CD14-positive monocyte (primary cell): ENCODE measurements at regions not wholly inside any gene's neighbourhood (a gene's known extent, or its start where the extent isn't known, plus 50 kb on each side); places are given as distances from the start of the nearest gene placed in this dataset.
A peak's percentile ranks its signal among the peaks of the same experiment; 100 is the strongest.

Experiments
- DNase-seq, 3 donors: peaks; one replicate each; pipeline ENCODE4 v3.0.0-alpha.2; 2011 to 2022
- H2AFZ ChIP-seq: 2 replicates; pipeline ENCODE4 v1.6.0; 2012; ENCODE audit warnings: mild to moderate bottlenecking, low read depth, low read length, inconsistent platforms; ENCODE audit not compliant: insufficient read depth, poor library complexity, severe bottlenecking
- H3K27ac ChIP-seq, 2 donors: 1 replicate in 1 of 2; 2 replicates in 1 of 2; pipeline ENCODE4 v1.5.1; 2012 to 2013; ENCODE audit warnings: low read length in 2 of 2, control low read depth in 1 of 2, inconsistent platforms in 1 of 2, low read depth in 1 of 2, mild to moderate bottlenecking in 1 of 2
- H3K27me3 ChIP-seq, 2 donors: one replicate each; pipeline versions ENCODE4 v1.6.0 to v1.6.1; 2011 to 2013; ENCODE audit warnings: low read length in 2 of 2; ENCODE audit not compliant: control insufficient read depth in 2 of 2, insufficient read depth in 2 of 2
- H3K36me3 ChIP-seq, 2 donors: replicated peaks in 1 of 2; 1 replicate in 1 of 2; 2 replicates in 1 of 2; pipeline versions ENCODE4 v1.5.1 to v1.6.1; 2012 to 2013; ENCODE audit warnings: low read length in 2 of 2, control low read depth in 1 of 2, inconsistent platforms in 1 of 2, mild to moderate bottlenecking in 1 of 2; ENCODE audit not compliant: insufficient read depth in 2 of 2, control insufficient read depth in 1 of 2
- H3K4me1 ChIP-seq, 2 donors: 1 replicate in 1 of 2; 2 replicates in 1 of 2; pipeline versions ENCODE4 v1.5.1 to v1.6.1; 2012 to 2013; ENCODE audit warnings: low read length in 2 of 2, control low read depth in 1 of 2, inconsistent platforms in 1 of 2, mild to moderate bottlenecking in 1 of 2, moderate library complexity in 1 of 2; ENCODE audit not compliant: insufficient read depth in 2 of 2, control insufficient read depth in 1 of 2
- H3K4me2 ChIP-seq: replicated peaks from 2 replicates; pipeline ENCODE3; 2012; ENCODE audit warnings: low read length, moderate library complexity, mild to moderate bottlenecking; ENCODE audit not compliant: poor library complexity, severe bottlenecking; ENCODE audit errors: extremely low read depth
- H3K4me3 ChIP-seq, 3 experiments: fragments of 200-600 bp in 1 of 3; sonication (generic) in 1 of 3; replicated peaks in 1 of 3; 1 replicate in 2 of 3; 2 replicates in 1 of 3; pipeline ENCODE4 v1.5.1; 2011 to 2013; ENCODE audit warnings: low read length in 3 of 3, mild to moderate bottlenecking in 3 of 3, control low read depth in 2 of 3, low read depth in 2 of 3, inconsistent platforms in 1 of 3, moderate library complexity in 1 of 3
- H3K79me2 ChIP-seq: 2 replicates; pipeline ENCODE4 v1.6.0; 2012; ENCODE audit warnings: mild to moderate bottlenecking, control low read depth, inconsistent platforms, low read length, moderate library complexity; ENCODE audit not compliant: insufficient read depth
- H3K9ac ChIP-seq: 2 replicates; pipeline ENCODE4 v1.6.0; 2017; ENCODE audit warnings: low read length, mild to moderate bottlenecking; ENCODE audit not compliant: insufficient read depth, poor library complexity, severe bottlenecking
- H3K9me3 ChIP-seq, 2 donors: replicated peaks in 1 of 2; 1 replicate in 1 of 2; 2 replicates in 1 of 2; pipeline versions ENCODE4 v1.5.1 to v1.6.1; 2012 to 2013; ENCODE audit warnings: low read length in 2 of 2, control low read depth in 1 of 2; ENCODE audit not compliant: control insufficient read depth in 1 of 2, insufficient read depth in 1 of 2
- H4K20me1 ChIP-seq: 2 replicates; pipeline ENCODE4 v1.6.0; 2012; ENCODE audit warnings: mild to moderate bottlenecking, low read length, control low read depth, moderate library complexity; ENCODE audit not compliant: insufficient read depth
- H3K27ac Mint-ChIP-seq, 7 donors: one replicate each; pipeline ENCODE4 v1.8.0; 2020; ENCODE audit warnings: mild to moderate bottlenecking in 7 of 7, mixed read lengths in 7 of 7, moderate library complexity in 6 of 7, inconsistent platforms in 2 of 7
- H3K27me3 Mint-ChIP-seq, 3 donors: one replicate each; pipeline ENCODE4 v1.8.0; 2021 to 2022; ENCODE audit warnings: low read depth in 3 of 3, mild to moderate bottlenecking in 3 of 3, mixed read lengths in 3 of 3, moderate library complexity in 3 of 3, inconsistent platforms in 1 of 3
- H3K36me3 Mint-ChIP-seq, 2 donors: one replicate each; pipeline ENCODE4 v1.8.0; 2020; ENCODE audit warnings: mixed read lengths in 2 of 2, inconsistent platforms in 1 of 2, mild to moderate bottlenecking in 1 of 2
- H3K4me1 Mint-ChIP-seq: one replicate; pipeline ENCODE4 v1.8.0; 2020; ENCODE audit warnings: mild to moderate bottlenecking, mixed read lengths
- H3K4me3 Mint-ChIP-seq, 2 donors: one replicate each; pipeline ENCODE4 v1.8.0; 2020; ENCODE audit warnings: mild to moderate bottlenecking in 2 of 2, mixed read lengths in 2 of 2, moderate library complexity in 1 of 2
- H3K9me3 Mint-ChIP-seq, 7 donors: one replicate each; pipeline ENCODE4 v1.8.0; 2020 to 2022; ENCODE audit warnings: mixed read lengths in 7 of 7, mild to moderate bottlenecking in 6 of 7, moderate library complexity in 6 of 7, inconsistent platforms in 2 of 7
- CTCF ChIP-seq: fragments of 200-600 bp; IDR thresholded peaks from one replicate; pipeline ENCODE4 v1.8.0; 2022; ENCODE audit warnings: antibody characterized with exemption, mild to moderate bottlenecking
- WGBS: methylation state at CpG from one replicate; pipeline ENCODE4 v1.1.5; 2013; ENCODE audit warnings: missing lambda C conversion rate; ENCODE audit not compliant: insufficient coverage; 5-methylcytosine and 5-hydroxymethylcytosine counted together
- intact Hi-C, 2 donors: fragments of 100-400 bp; cut with micrococcal nuclease; formaldehyde crosslinking; loops; one replicate each; pipeline versions ENCODE4 v1.15.0 to v1.15.1; 2023

DNA sequence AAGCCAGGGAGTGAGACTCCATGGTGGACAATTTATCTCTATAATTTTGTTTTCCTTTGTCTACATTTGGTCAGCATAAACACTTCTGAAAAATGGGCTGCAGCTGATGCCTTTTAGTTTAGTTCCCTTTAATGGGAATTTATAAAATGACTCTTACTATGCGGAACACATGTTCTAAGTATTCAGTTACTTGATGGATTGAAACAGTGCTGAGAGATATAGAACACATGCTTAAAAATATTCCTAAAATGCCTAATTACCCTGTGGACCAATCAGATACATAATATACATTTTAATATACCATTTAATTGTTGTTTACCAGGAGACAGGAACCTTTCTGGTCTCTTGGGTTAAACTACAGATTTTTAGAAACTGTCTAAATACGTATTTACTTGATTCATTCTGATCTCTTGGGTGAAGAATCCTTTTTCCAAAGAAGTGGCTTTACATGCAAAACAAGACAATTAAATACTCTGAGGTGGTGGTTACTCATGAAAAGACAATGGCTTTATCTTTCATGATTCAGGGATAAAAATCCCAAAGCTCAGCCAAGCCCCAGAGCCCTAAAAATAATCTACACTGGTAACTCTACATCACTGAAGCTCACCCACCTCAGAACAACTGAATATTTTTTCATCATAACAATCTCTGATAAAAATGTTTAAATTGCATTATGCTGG is 128.1 kb upstream of the SERTAD2 start:
- Histone ChIP-seq H3K4me1 (peaks cover 6 to 20% of the 10 kb centered on the region in 2 donors), H3K9me3 (no peaks in the 10 kb centered on the region), H3K79me2 (no peaks in the 10 kb centered on the region), H2AFZ (no peak overlapping the region), H4K20me1 (no peaks in the 10 kb centered on the region), H3K4me3 (no peak overlapping the region), H3K27me3 (no peaks in the 10 kb centered on the region), H3K27ac (no peak overlapping the region), H3K36me3 (no peaks in the 10 kb centered on the region), H3K9ac (no peak overlapping the region), H3K4me2 (no peak overlapping the region)
- H3K27ac Mint-ChIP-seq, result no peak overlapping the region
- intact Hi-C loops, result no loop called here
- no peaks in the 10 kb centered on the region for H3K36me3 Mint-ChIP-seq
- peaks cover 16% of the 10 kb centered on the region for H3K4me1 Mint-ChIP-seq
- no peak for TF ChIP-seq CTCF
- H3K4me3 Mint-ChIP-seq, result no peak overlapping the region
- peaks cover 0 to 2% (median 0%) of the 10 kb centered on the region in 3 donors for H3K27me3 Mint-ChIP-seq
- no CpG with 5 or more reads among the region's 2 CpGs for WGBS
- no peak for DNase-seq
- H3K9me3 Mint-ChIP-seq, result no peaks in the 10 kb centered on the region

DNA sequence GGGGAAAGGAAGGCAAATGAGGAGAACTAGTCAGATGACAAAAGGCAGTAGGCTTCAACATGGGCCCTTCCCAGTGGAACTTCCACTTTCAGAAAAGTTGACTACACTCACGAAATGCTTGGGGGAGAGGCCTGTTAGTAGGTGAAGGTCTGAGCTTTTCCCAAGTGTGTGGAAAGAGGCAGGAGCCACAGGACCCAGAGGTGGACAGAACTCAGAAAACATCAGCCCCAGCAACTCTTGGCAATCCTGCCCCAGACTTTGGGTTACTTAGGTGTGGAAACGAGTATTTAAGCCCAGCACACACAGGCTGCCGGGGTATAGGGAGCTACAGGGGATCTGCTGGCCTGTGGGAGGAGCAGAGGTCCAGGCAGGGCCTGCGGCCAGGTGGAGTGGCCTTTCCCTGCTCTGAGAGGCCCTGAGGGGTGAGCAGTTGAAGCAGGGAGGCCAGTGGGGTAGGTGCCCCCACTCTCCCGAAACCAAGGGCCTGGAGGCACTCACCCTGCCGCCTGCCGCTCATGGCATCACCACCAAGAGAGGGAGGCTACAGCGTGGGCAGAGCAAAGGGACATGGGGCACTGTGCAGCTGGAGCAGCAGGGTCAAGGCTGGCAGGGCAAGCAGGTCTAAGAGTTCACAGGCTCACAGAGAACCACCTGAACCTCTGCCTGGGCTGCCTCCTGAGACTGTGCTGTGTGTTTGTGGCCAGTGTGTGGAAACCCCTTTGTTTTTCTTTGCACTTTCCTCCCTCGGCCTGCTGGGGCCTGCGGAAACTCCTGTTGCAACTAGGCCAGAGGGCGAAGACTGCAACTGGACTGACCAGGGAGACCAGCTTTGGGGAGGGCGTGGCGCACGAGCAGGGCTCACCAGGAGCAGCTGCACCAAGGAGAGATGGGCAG is 130.7 kb upstream of the SERTAD2 start:
- Histone ChIP-seq H2AFZ (peak overlapping the region; percentile 26), H3K9ac (no peak overlapping the region), H4K20me1 (no peaks in the 10 kb centered on the region), H3K79me2 (no peaks in the 10 kb centered on the region), H3K27ac (no peak overlapping the region), H3K4me1 (peaks cover 14 to 22% of the 10 kb centered on the region in 2 donors), H3K27me3 (no peaks in the 10 kb centered on the region), H3K9me3 (no peaks in the 10 kb centered on the region), H3K36me3 (no peaks in the 10 kb centered on the region), H3K4me3 (no peak overlapping the region), H3K4me2 (no peak overlapping the region)
- peaks cover 29% of the 10 kb centered on the region for H3K4me1 Mint-ChIP-seq
- TF ChIP-seq CTCF, result no peak
- H3K9me3 Mint-ChIP-seq, result peaks cover 0 to 1% (median 0%) of the 10 kb centered on the region in 7 donors
- no peak for DNase-seq
- H3K27ac Mint-ChIP-seq, result peak overlapping the region in 1 of 7 donors; percentile 52
- H3K4me3 Mint-ChIP-seq, result no peak overlapping the region
- intact Hi-C loops, result no loop called here
- no peaks in the 10 kb centered on the region for H3K27me3 Mint-ChIP-seq
- WGBS, result 98% methylated on average over 13 of the region's 14 CpGs
- no peaks in the 10 kb centered on the region for H3K36me3 Mint-ChIP-seq
